ENCODE measurements at regions not wholly inside any gene's neighbourhood (a gene's known extent, or its start where the extent isn't known, plus 50 kb on each side); places are given as distances from the start of the nearest gene placed in this dataset.

DNA sequence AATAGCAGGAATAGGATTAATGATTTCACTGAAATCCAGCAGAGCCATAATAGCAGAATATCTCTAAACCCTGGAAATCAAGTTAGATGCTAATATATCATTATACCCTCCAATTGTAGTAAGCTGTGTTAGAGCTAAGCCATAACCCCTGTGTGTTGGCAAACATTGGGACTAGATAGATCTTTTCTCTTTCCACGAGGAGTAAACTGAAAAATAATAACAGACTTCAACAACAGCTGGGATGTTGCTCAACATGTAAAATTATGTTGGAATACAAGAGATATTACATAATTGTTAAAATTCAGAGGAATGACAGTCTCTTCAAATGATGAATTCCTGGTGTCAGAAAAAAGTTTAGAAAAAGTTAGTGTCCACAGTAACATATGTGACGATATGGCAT, 383.8 kb downstream of the SNAPC1 start:
- no peak for DNase-seq (ENCODE audit: low spot score)

DNA sequence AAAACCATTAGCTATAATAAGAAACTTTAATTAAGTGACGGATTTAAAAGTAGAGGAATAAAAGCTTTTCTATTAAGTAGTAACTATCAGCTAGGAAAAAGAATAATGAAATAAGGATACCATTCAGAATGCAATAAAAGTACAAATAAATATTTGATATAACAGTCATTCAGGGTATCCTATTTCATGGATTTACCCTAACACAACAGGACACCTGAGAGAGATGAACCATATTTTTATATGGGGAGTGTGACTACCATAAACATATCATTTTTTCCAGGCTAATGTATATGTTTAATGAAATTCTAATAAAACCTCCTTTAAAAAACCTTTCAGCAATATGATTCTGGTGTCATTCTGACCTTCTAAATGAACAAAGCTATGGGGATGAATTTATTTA, 393.8 kb downstream of the SNAPC1 start:
- no peak for DNase-seq (ENCODE audit: low spot score)

- DNase-seq (ENCODE audit: low spot score), result no peak
Observed at GRCh38 chr14:62158779-62159178, 396.6 kb downstream of the SNAPC1 start.

DNA sequence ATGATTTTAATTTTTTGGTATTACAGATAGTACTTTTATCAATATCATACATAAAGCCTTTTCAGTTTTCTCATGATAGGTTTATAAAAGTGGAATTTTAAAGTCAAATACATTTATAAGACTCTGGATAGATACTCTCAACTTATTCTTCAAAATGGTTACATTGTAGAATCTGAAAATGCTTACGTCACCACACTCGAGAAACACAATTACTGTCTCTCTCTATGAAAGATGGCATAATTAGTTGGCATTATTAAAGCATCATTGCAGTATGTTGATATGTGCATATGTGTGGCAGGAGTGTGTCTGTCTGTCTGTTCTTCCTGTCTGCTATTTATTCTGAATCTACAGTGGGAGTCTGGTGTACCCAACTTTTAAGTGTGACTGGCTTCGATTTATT, 397.1 kb downstream of the SNAPC1 start:
- no peak for DNase-seq (ENCODE audit: low spot score)

DNA sequence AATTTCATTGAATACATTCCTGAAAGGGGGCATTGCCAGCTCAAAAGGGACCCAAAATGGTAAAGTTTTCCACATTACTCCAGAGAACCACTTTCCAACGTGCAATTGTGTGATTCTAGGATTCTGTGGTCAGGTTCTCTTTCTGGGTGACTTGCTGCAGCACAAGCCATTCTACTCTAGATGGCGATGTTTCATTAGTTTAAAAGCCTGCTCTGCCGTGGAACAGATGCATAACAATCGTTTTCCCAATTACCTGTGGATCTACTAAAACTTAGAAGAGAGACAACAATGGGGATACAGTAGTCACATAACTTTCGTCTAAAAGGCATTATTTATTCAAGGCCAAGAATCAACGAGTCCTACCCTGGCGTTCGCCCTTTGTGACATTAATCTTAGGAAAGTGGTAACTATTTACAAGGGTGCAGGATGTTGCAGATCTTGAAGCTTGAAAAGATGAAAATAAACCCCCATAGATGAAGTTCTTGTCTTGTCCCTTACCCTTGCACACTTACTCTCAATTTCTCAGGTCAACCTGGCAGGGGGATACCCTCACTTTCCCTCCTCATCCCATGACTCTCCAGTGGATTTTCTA, 400.9 kb downstream of the SNAPC1 start:
- DNase-seq (ENCODE audit: low spot score), result peak; percentile 70

GRCh38 chr14:62168564-62169155, 406.4 kb downstream of the SNAPC1 start:
- no peak for DNase-seq (ENCODE audit: low spot score)

- DNase-seq (ENCODE audit: low spot score), result peak; percentile 87
Observed at GRCh38 chr14:62179367-62180018, 417.3 kb downstream of the SNAPC1 start.

DNA sequence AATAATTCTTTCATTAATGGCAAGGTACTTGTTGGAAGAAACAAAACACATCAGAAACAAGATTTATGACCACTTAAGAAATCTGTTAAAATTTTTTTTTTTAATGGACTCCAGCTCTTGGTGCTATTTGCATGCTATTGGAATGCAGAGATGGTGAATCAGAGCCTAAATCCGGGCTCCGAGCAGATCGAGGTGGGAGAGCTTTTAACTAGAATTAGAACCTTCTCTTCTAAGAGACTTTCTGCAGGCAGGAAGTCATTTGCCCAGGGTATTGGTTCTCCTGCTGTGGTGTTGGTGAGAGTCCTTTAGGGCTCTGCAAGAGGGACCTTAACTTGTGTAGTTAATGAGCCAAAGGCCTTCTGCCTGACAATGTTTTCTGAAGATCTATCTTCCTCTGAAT, 419.4 kb downstream of the SNAPC1 start:
- DNase-seq (ENCODE audit: low spot score), result no peak

GRCh38 chr14:62185078-62185477, 422.9 kb downstream of the SNAPC1 start:
- no peak for DNase-seq (ENCODE audit: low spot score)

DNA sequence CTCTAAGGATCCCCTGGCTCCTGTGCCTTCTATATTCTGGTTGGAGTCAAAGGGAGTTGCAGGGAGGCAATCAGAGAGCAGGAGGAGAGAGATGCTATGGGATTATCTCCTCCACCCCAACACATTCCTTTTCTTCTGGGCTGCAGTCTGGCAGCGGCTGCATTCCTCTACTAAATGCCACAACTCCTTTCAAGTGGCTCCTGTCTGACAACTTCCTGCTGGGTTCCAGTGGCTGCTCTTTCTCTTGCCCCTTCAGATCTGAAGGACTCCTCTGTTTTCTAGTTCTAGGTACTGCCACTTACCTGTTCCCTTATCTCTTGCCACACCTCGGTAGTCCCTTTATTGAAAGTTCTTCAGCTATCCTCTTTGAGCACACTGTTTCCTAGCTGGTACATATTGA, 425.0 kb downstream of the SNAPC1 start:
- no peak for DNase-seq (ENCODE audit: low spot score)

- no peak for DNase-seq (ENCODE audit: low spot score)
Observed at GRCh38 chr14:62189698-62190097, 427.5 kb downstream of the SNAPC1 start.

DNA sequence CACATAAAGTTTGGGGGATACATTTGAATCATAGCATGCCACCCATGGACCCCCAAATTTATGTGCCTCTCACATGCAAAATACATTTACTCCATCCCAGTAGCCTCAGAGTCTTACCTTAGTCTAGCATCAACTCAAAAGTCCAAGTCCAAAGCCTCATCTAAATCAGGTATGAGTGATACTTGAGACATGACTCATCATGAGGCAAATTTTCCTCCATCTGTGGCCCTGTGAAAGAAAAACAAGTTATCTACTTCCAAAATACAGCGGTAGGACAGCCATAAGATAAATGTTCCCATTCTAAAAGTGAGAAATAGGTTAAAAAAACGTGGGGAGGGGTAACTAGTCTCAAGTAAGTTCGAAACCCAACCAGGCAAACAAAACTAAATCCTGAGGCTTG, 444.2 kb downstream of the SNAPC1 start:
- DNase-seq (ENCODE audit: low spot score), result no peak

- no peak for DNase-seq (ENCODE audit: low spot score)
Observed at GRCh38 chr14:62209287-62209899, 447.2 kb downstream of the SNAPC1 start.

GRCh38 chr14:62213516-62213915, 451.3 kb downstream of the SNAPC1 start:
- no peak for DNase-seq (ENCODE audit: low spot score)

- DNase-seq (ENCODE audit: low spot score), result no peak
Observed at GRCh38 chr14:62216121-62216520, 453.9 kb downstream of the SNAPC1 start.

- DNase-seq (ENCODE audit: low spot score), result no peak
Observed at GRCh38 chr14:62234849-62235248, 472.6 kb downstream of the SNAPC1 start.

DNA sequence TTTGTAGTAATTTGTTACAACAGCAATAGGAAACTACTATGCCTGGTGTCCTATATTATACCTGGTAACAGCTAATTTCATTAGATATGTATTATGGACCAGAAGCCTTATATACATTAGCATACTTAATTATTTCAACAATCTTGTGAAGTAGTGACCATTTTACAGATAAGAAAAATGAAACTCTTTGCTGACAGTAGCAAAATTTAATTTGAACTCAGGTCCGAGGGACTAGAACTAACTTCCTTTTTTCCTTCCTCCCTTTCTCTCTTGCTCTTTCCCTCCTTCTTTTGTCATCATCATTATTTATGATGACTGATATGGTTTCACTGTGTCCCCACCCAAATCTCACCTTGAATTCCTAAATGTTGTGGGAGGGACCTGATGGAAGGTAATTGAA, 482.0 kb downstream of the SNAPC1 start:
- no peak for DNase-seq (ENCODE audit: low spot score)

DNA sequence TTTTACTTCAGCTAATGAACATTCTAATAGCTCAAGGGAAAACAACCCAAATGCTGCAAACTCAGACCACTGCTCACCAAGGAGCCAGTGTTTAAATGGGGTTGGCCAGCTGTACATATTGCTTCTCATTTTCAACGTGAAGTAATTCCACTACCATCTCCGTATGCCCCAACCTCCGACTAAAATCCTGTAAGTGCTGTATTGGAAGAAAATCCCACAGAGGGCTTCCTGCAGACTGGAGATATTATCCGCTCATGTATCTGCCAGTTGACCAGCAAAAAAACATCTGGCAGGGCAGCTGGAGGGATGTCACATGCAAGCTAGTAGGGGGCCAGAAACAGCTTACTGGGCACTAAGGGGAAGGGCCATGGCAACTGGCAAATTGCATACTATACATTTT, 485.0 kb downstream of the SNAPC1 start:
- DNase-seq (ENCODE audit: low spot score), result no peak

DNA sequence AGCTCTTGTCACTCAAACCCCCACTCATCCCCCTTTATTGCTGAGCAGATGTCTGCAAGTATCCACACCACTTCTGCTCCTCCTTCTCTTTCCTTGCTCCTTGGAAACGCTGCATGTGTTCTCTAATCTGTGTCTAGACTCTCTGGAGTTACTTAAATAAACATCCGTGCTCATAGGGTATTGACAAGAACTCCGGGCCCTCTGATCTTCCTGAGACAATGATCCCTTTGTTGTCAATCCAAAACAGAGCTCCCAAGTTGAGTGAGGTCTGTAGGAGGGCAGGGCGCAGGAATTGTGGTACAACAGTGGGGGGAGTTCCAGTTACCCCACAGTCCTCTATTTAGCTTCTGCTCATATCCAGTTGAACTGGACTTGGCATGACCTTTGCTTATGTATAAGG, 489.0 kb downstream of the SNAPC1 start:
- no peak for DNase-seq (ENCODE audit: low spot score)

- no peak for DNase-seq (ENCODE audit: low spot score)
Observed at GRCh38 chr14:62253171-62253570, 491.0 kb downstream of the SNAPC1 start.

- DNase-seq (ENCODE audit: low spot score), result no peak
Observed at GRCh38 chr14:62253911-62254310, 491.7 kb downstream of the SNAPC1 start.

DNA sequence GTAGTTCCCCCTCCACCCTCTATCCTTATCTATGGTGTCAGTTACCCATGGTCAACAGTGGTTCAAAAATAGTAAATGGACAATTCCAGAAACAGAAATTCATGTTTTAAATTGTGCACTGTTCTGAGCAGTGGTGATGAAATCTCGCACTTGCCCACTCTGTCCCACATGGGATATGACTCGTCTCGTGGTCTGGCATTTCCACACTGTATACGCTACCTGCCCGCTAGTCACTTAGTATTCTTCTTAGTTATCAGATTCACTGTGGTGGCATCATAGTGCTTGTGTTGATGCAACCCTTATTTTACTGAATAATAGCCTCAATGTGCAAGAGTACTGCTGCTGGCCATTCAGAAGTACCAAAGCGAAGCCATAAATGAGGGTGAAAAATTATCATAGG, 507.0 kb downstream of the SNAPC1 start:
- no peak for DNase-seq (ENCODE audit: low spot score)

DNA sequence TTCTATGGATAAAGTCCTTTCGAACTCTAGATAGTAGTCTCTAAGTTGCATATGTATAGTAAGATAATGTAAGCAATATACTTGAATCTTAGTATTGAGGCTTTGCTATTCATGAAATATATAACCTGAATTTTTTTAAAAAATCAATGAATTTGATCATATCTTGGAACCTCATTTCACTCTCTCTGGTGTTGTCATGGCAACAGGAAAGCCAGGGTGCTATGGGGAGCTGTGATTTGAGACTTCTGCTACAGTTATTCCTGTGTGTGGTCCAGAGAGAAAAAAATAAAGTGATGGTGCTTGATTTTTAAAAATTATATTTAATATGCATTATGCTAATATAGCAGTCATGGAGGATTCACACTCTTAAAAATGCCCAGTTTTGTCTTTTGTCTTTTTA, 508.0 kb downstream of the SNAPC1 start:
- DNase-seq (ENCODE audit: low spot score), result peak; percentile 32
